Keratinocyte (primary cell): ENCODE measurements at regions not wholly inside any gene's neighbourhood (a gene's known extent, or its start where the extent isn't known, plus 50 kb on each side); places are given as distances from the start of the nearest gene placed in this dataset.

Experiments
- CTCF ChIP-seq, 3 experiments: IDR thresholded peaks in 1 of 3; conservative IDR thresholded peaks in 1 of 3; optimal IDR thresholded peaks in 1 of 3; 2 replicates in 2 of 3; 3 replicates in 1 of 3; pipeline versions ENCODE3 to v1.5.1; 2011; ENCODE audit warnings: low read length in 3 of 3, mild to moderate bottlenecking in 3 of 3, moderate library complexity in 2 of 3, control low read depth in 1 of 3, inconsistent platforms in 1 of 3; ENCODE audit not compliant: insufficient read depth in 2 of 3; ENCODE audit errors: extremely low read depth in 1 of 3
- EZH2 ChIP-seq: IDR thresholded peaks from one replicate; pipeline ENCODE4 v1.6.1; 2012; ENCODE audit warnings: inconsistent platforms, mild to moderate bottlenecking, low read length, moderate library complexity

GRCh38 chr5:30390095-30390494 is 803.4 kb upstream of the CDH6 start:
- TF ChIP-seq CTCF (optimal IDR thresholded peaks at IDR 0.05 in 1 of 3, IDR thresholded peaks at IDR 0.05 in 1 of 3, conservative IDR thresholded peaks at IDR 0.05 in 1 of 3; ENCODE audit: extremely low read depth in 1 of 3, insufficient read depth in 2 of 3, low read length in 3 of 3): no peak
- TF ChIP-seq EZH2: no peak
